DOHH2 (cell line): ENCODE measurements at regions not wholly inside any gene's neighbourhood (a gene's known extent, or its start where the extent isn't known, plus 50 kb on each side); places are given as distances from the start of the nearest gene placed in this dataset.
A peak's percentile ranks its signal among the peaks of the same experiment; 100 is the strongest.

Source experiments
- H3F3A ChIP-seq: fragments of 200-600 bp; sonication (generic), shearing (Covaris generic); 2 replicates; pipeline ENCODE4 v1.6.0; 2016; ENCODE audit warnings: antibody characterized with exemption, mild to moderate bottlenecking; ENCODE audit not compliant: control insufficient read depth, insufficient read depth
- H3K27ac ChIP-seq: fragments of 200-600 bp; sonication (generic); 2 replicates; pipeline ENCODE4 v1.5.1; 2014; ENCODE audit warnings: low read depth, mild to moderate bottlenecking, low read length, moderate library complexity
- H3K27me3 ChIP-seq: fragments of 200-600 bp; sonication (generic); 2 replicates; pipeline ENCODE4 v1.6.1; 2014; ENCODE audit warnings: mild to moderate bottlenecking, low read length, mixed read lengths; ENCODE audit not compliant: control insufficient read depth
- H3K36me3 ChIP-seq: fragments of 200-600 bp; sonication (generic); 2 replicates; pipeline ENCODE4 v1.6.1; 2014; ENCODE audit warnings: mild to moderate bottlenecking, low read length, moderate library complexity, mixed read lengths; ENCODE audit not compliant: control insufficient read depth
- H3K4me1 ChIP-seq: fragments of 200-600 bp; sonication (generic); 2 replicates; pipeline ENCODE4 v1.6.1; 2014; ENCODE audit warnings: mild to moderate bottlenecking, low read length, mixed read lengths; ENCODE audit not compliant: control insufficient read depth
- H3K4me2 ChIP-seq: fragments of 200-600 bp; sonication (generic); 2 replicates; pipeline ENCODE4 v1.6.0; 2014; ENCODE audit warnings: mild to moderate bottlenecking, low read length, moderate library complexity
- H3K4me3 ChIP-seq: fragments of 200-600 bp; sonication (generic); 2 replicates; pipeline ENCODE4 v1.5.1; 2014; ENCODE audit warnings: mild to moderate bottlenecking, low read length, mixed read lengths
- H3K79me2 ChIP-seq: fragments of 200-600 bp; sonication (generic); 2 replicates; pipeline ENCODE4 v1.6.1; 2014; ENCODE audit warnings: mild to moderate bottlenecking, low read length, mixed read lengths; ENCODE audit not compliant: control insufficient read depth
- H3K9me2 ChIP-seq: fragments of 200-600 bp; sonication (generic); replicated peaks from 2 replicates; pipeline ENCODE4 v1.6.1; 2014; ENCODE audit warnings: mild to moderate bottlenecking, low read length, mixed read lengths; ENCODE audit not compliant: control insufficient read depth
- H3K9me3 ChIP-seq: fragments of 200-600 bp; sonication (generic); 2 replicates; pipeline ENCODE4 v1.6.1; 2014; ENCODE audit warnings: antibody characterized with exemption, low read length, mixed read lengths; ENCODE audit not compliant: control insufficient read depth, insufficient read depth
- H4K20me1 ChIP-seq: fragments of 200-600 bp; sonication (generic); 2 replicates; pipeline ENCODE4 v1.6.0; 2014; ENCODE audit warnings: low read depth, mild to moderate bottlenecking, antibody characterized with exemption, low read length, moderate library complexity; ENCODE audit not compliant: control insufficient read depth, insufficient read depth
- CTCF ChIP-seq: fragments of 200-600 bp; sonication (generic); IDR thresholded peaks from one replicate; pipeline ENCODE4 v1.5.1; 2014; ENCODE audit warnings: antibody characterized with exemption, mild to moderate bottlenecking, low read depth, low read length; ENCODE audit not compliant: poor library complexity, severe bottlenecking
- EZH2phosphoT487 ChIP-seq: fragments of 200-600 bp; sonication (generic); IDR thresholded peaks from 2 replicates; pipeline ENCODE4 v1.6.1; 2017; ENCODE audit warnings: borderline replicate concordance, mild to moderate bottlenecking, antibody characterized with exemption, low read length, moderate library complexity, mixed read lengths

GRCh38 chrX:120000490-120001246, 57.1 kb upstream of the NKAP start:
- Histone ChIP-seq H3K4me1 (peaks cover 20% of the 10 kb centered on the region), H3K4me2 (no peak overlapping the region), H3K9me3 (no peaks in the 10 kb centered on the region), H3K27ac (no peak overlapping the region), H3K9me2 (no peaks in the 10 kb centered on the region), H3F3A (no peaks in the 10 kb centered on the region), H3K27me3 (peaks cover 12% of the 10 kb centered on the region), H3K4me3 (no peak overlapping the region), H3K79me2 (no peaks in the 10 kb centered on the region), H3K36me3 (no peaks in the 10 kb centered on the region), H4K20me1 (no peaks in the 10 kb centered on the region)
- TF ChIP-seq CTCF (no peak), EZH2phosphoT487 (no peak)

DNA sequence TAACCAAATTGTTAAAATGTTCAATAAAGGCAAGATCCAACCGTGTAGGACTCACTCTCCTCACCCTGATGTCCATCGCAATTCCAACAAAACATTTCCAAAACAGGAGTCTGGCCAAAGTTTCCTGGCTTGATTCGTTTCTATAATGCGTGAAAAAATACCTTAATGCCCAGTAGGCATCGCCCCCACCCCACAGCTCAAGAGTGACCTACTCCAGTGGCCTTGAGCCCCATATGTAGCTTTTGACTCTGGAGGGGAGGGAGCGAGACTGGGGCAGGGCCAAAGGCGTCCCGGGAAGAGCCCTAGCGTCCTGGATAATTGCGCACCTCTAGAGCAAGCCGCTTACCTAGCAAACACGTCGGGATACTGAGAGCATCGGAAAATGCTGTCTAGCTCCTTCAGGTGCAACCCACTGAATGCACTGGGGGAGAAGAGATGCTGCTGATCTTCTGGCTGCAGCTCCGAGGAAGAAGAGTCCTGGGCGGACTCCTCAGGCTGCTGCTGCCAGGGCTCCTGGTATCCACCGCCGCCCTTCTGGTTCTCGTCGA, 55.6 kb upstream of the NKAP start:
- Histone ChIP-seq H3K4me2 (no peak overlapping the region), H3K9me3 (no peaks in the 10 kb centered on the region), H3K4me3 (no peak overlapping the region)

DNA sequence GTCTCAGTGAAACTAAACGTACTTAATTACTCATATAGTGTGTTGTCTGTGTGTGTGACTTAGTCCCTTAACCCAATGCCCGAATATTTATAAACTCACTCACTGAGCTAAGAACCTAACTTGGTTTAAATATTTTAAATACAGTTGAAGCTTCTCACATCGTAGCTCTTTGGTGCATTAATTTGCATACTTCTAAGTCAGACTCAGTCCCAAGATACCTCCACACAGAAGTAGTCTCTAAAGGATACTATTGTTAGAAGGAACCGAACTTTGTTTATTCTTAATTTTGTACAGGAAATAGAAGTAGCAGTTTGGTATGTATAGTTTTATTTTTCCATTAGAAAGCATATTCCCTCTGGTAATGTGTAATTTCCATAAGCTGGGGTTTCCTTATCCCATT, 54.0 kb upstream of the NKAP start:
- Histone ChIP-seq H3K4me3 (peak overlapping the region; percentile 46), H3K9me3 (no peaks in the 10 kb centered on the region), H3K79me2 (no peaks in the 10 kb centered on the region), H3F3A (no peaks in the 10 kb centered on the region), H3K4me2 (peak overlapping the region; percentile 61), H3K9me2 (no peaks in the 10 kb centered on the region), H3K27me3 (peaks cover 25% of the 10 kb centered on the region), H3K36me3 (no peaks in the 10 kb centered on the region), H4K20me1 (no peaks in the 10 kb centered on the region), H3K27ac (peak overlapping the region; percentile 56), H3K4me1 (peaks cover 25% of the 10 kb centered on the region)
- TF ChIP-seq EZH2phosphoT487 (no peak), CTCF (no peak)

More for the DNA sequence above, 55.6 kb upstream of the NKAP start:
- no peaks in the 10 kb centered on the region for H3K36me3 ChIP-seq
- no peaks in the 10 kb centered on the region for H3K79me2 ChIP-seq
- TF ChIP-seq EZH2phosphoT487 (no peak), CTCF (no peak)
- peaks cover 25% of the 10 kb centered on the region for H3K4me1 ChIP-seq
- H3F3A ChIP-seq = no peaks in the 10 kb centered on the region
- H3K9me2 ChIP-seq = no peaks in the 10 kb centered on the region
- H4K20me1 ChIP-seq = no peaks in the 10 kb centered on the region
- no peak overlapping the region for H3K27ac ChIP-seq
- peaks cover 17% of the 10 kb centered on the region for H3K27me3 ChIP-seq
